Activated T-cell treated with anti-CD3 and anti-CD28 coated beads for 48 hours (primary cell): ENCODE measurements at regions not wholly inside any gene's neighbourhood (a gene's known extent, or its start where the extent isn't known, plus 50 kb on each side); places are given as distances from the start of the nearest gene placed in this dataset.

Experiments used
- DNase-seq: peaks from one replicate; pipeline ENCODE4 v3.0.0-alpha.2; 2020; ENCODE audit warnings: low read depth

DNA sequence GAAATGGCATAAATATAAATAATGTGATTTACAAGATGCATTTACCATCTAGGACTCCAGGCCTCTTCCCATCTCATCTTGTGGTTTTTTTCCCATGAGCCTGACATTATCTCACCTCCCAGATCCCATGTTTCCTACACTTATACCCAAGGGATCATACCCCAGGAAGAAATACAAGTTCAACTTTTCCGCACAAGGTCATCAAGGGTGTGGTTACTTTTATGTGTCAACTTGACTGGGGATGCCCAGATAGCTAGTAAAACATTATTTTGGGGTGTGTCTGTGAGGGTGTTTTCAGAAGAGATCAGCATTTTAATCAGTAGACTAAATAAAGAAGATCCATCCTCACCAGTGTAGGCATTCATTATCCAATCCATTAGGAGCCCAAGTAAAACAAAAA, 176.3 kb upstream of the TNFAIP3 start:
- no peak for DNase-seq

- no peak for DNase-seq
These were observed 174.8 kb upstream of the TNFAIP3 start for GRCh38 chr6:137692308-137692707.

DNA sequence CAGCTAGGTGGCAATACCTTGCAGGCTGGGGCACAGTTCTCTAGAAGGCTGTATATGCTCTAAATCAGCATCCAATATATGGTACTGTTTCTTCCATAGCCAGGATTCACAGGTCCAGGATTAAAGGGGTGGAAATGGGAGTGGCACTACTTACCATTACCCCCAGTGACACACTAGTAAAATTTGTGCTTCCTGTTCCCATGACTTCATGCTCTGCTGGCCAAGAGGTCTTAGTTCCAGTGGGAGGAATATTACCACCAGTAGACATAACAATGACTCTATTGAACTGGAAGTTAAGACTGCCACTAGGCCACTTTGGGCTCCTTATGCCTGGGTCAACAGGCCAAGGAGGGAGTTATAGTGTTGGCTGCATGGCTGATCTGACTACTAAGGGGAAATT, 174.3 kb upstream of the TNFAIP3 start:
- DNase-seq: no peak

- no peak for DNase-seq
These were observed 173.3 kb upstream of the TNFAIP3 start for GRCh38 chr6:137693711-137694110.

DNA sequence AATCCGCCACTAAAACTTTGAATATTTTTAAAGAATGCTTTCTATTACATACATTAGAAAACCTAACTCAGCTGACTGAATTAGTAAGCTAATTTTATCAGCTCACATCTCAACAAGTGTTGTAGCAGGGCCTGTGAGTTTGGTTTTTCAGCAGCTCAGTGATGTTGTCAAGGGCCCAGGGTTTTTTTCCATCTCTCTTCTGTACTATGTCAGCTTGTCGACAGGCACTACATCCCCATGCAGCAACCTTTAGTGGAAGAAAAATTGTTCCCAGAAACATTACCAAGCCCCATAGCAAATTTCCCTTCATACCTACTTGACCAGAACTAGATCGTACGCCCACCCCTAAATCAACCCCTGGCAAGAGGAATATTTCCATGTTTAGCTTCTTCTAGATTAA, 170.3 kb upstream of the TNFAIP3 start:
- DNase-seq: no peak

- peak; percentile 20 for DNase-seq
These were observed 169.7 kb upstream of the TNFAIP3 start for GRCh38 chr6:137697267-137697938.

DNA sequence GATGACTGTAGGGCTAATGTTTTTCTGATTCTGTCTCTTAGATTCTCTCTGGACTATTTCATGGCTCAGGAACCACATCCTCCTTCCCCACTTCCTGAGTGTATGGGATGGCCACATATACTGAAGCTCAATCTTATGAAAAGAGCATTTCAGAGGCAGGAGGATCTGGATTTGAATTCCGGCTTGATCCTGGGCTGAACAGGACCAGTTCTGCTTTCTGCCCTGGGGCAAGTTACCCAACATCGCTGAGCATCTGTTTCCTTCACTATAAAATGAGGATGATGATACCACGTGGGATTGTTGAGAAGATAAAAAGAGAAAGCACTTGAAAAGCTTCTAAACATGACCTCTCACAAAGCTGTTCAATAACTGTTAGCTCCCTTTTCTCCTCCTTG, 168.4 kb upstream of the TNFAIP3 start:
- DNase-seq: no peak

DNA sequence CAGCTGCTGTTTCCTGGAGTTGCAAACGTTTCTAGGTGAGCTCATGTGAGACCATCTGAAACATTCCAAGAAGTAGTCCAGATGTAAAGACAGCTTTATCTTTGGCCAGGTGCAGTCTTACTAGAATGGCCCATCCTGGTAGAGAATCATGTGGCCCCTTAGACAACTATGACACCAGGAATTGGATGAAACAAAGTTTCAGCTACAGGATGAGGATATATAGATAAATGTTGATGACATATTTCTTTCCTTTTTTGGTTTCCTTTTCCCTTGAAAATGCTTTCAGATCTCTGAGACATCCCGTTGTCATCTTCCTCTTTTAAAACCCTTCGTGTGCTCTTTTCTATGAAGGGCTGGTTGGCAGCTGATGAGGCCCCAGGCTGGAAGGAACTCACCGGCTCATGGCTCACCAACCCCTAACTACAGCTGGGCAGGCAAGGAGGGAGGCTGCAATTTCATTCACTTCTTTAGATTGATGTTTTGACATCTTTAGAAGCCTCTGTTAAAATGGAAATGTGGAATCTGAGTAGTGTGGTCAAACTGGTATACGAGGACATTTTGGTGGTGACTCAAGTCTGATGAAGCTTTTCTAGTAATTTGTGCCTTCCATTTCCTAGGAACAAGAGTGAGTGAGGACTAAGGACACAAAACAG, 167.9 kb upstream of the TNFAIP3 start:
- DNase-seq: peak; percentile 46

GRCh38 chr6:137700161-137700560, 166.9 kb upstream of the TNFAIP3 start:
- DNase-seq: no peak

DNA sequence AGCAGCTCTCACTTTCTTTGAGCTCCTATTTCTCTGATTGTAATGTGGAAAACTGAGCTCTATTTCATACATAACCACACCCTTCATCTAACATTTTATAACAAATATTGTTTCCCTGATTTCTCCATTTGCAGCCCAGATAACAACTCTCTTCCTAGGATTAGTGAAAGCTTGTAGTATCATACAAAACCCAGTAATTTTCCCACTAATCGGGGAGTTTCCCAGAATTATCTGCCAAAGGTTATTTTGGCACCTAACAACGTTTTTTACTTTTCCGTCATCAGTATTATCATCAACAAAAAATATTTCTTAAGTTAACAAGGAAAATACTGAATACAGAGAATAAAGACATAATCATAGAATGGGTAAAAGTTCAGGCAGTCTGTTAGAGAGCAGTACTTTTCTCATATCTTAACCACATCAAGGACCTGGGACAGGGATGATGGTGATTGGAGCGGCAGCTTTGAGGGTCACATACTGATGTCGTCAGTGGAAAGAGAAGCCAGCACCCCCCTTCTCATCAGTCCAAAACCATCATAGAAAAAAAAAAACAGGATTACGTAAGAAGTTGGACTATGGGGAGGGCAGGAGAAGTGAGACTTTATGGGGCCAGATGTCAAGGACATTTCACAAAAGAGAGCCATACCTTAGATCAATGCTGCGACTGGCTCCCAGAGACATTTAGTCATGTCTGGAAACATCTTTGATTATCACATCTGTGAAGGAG, 166.1 kb upstream of the TNFAIP3 start:
- no peak for DNase-seq

GRCh38 chr6:137701942-137702341, 165.1 kb upstream of the TNFAIP3 start:
- DNase-seq: no peak

- DNase-seq: no peak
These were observed 164.2 kb upstream of the TNFAIP3 start for GRCh38 chr6:137702791-137703424.

DNA sequence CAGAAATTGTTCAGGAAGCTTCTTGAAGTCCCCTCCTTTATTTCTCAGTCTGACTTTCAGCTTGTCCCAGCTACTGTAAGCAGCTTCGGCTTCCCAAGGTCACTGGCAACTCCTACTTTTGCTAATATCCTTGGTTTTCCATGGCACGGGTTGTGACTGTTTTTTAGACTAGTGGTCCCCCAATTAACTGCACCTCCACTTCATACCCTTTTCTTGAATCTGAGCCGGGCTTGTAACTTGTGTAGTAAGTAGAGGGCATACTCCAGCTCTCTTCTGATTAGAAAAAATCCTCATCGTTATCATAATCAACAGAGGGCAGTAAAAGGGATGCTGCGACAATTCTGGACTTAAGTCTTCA, 162.3 kb upstream of the TNFAIP3 start:
- no peak for DNase-seq

DNA sequence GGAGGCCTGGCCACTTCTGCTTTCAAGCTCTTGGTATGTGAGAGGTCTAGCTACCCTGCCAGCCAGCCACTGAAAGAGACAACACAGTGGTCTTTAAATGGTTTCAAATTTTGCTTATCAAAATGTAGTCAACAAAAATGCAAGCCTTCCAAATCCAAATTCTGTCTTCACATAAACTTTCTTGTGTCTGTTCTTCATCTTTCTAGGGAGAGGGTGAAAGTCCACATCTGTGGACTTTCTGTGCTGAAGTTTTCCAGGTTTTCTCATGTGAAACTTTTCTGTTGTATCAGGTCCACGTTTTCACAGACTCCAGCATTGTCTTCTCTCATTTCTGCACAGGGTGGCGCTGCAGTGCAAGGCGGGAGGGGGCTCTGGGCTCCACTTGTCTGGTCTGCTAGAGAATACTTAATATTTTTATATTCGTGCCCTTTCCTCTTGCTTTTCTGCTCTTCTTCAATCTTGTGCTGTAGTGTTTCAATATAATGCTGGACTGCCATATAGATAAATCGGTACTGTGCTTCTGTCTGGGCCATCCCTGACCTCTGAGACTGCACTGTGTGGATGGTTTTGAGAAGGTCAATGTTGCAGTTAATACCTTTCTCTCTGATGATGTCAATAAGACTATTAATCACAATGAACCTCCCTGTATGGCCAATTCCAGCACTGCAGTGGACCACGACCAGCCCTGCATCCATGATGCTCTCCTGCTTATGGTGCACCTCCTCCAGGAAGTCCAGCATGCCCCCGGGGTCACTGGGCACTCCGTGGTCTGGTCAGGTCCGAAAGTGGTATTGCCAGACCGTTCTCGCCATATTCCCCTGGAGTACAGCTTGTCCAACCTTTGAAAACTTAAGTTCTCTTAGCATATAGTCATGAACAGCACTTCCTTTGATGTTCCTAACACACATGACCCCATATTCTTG, 161.6 kb upstream of the TNFAIP3 start:
- peak; percentile 59 for DNase-seq

DNA sequence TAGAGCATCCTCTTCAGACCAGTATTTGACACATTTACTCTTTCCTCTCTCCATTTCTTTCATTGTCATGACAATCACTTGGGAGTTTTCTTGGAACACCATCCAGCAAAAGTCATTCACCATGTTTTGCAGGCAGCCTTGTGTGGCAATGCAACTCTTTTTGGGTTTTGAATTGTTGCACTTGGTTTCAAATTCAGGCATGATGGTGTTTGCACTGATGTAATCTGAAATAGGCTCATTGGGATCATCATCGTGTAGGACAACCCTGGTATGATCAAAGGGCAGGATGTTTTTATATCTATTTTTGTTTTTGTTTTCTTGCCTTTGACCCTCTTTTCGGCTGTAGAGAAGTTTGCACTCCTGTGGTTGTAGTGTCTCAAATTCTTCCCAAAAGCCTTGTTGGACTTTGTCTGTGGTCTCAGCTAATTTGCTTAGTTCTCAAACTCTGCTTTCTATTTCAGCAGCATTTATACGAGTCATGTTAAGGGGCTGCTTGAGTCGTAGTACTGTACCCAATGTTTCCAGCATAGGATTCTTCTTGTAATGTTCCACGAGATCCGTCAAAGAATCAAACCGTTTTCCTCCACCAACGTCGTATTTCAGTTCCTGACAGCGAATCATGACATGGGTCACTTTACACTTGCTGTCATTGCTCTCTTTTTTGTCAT, 160.8 kb upstream of the TNFAIP3 start:
- no peak for DNase-seq

- DNase-seq: no peak
These were observed 159.9 kb upstream of the TNFAIP3 start for GRCh38 chr6:137707038-137707589.

- DNase-seq: peak; percentile 59
These were observed 159.3 kb upstream of the TNFAIP3 start for GRCh38 chr6:137707590-137708360.

- DNase-seq: no peak
These were observed 158.6 kb upstream of the TNFAIP3 start for GRCh38 chr6:137708481-137708880.

- peak; percentile 39 for DNase-seq
These were observed 157.4 kb upstream of the TNFAIP3 start for GRCh38 chr6:137709424-137710236.
